Upper lobe of right lung (tissue), 1 donor: ENCODE measurements at regions not wholly inside any gene's neighbourhood (a gene's known extent, or its start where the extent isn't known, plus 50 kb on each side); places are given as distances from the start of the nearest gene placed in this dataset.

Experiments
- ATAC-seq: fragments of 200-7000 bp; cut with Tn5 transposase; one replicate; pipeline ENCODE4 v1.9.1; 2020; ENCODE audit warnings: mild to moderate bottlenecking, moderate library complexity
- DNase-seq: peaks from one replicate; pipeline ENCODE4 v3.0.0-alpha.2; 2020
- H3K27ac ChIP-seq: fragments of 200-600 bp; one replicate; pipeline ENCODE4 v1.8.0; 2022
- H3K27me3 ChIP-seq: fragments of 200-600 bp; one replicate; pipeline ENCODE4 v1.8.0; 2022; ENCODE audit warnings: mild to moderate bottlenecking
- H3K36me3 ChIP-seq: fragments of 200-600 bp; one replicate; pipeline ENCODE4 v1.8.0; 2022
- H3K4me1 ChIP-seq: fragments of 200-600 bp; one replicate; pipeline ENCODE4 v1.8.0; 2022
- H3K4me3 ChIP-seq: fragments of 200-600 bp; one replicate; pipeline ENCODE4 v1.8.0; 2022; ENCODE audit warnings: mild to moderate bottlenecking
- H3K9me3 ChIP-seq: fragments of 200-600 bp; one replicate; pipeline ENCODE4 v1.8.0; 2022
- CTCF ChIP-seq: fragments of 200-600 bp; IDR thresholded peaks from one replicate; pipeline ENCODE4 v1.8.0; 2022; ENCODE audit warnings: antibody characterized with exemption
- intact Hi-C: fragments of 100-400 bp; cut with DNase I; formaldehyde crosslinking; loops from one replicate; pipeline ENCODE4 v1.11.0; 2022
- donor health status: DM: no; HTN: yes; CAD: no; lungs with severe emphysema.

GRCh38 chr19:32222556-32222955 lies 122.9 kb upstream of the ZNF507 start:
- Histone ChIP-seq H3K36me3 (no peaks in the 10 kb centered on the region), H3K9me3 (no peaks in the 10 kb centered on the region), H3K4me3 (no peak overlapping the region), H3K27me3 (peaks cover 26% of the 10 kb centered on the region), H3K27ac (no peak overlapping the region), H3K4me1 (peaks cover 4% of the 10 kb centered on the region)
- no peak for TF ChIP-seq CTCF
- no peak for DNase-seq
- intact Hi-C loops, result loop anchor here (10.0 kb wide), 1 partner anchor 1538 kb away; no protein-coding TSS in a partner anchor
- ATAC-seq, result no peak

GRCh38 chr19:32223106-32223505 lies 122.3 kb upstream of the ZNF507 start:
- no peak overlapping the region for H3K27ac ChIP-seq
- H3K4me1 ChIP-seq, result peaks cover 4% of the 10 kb centered on the region
- intact Hi-C loops, result loop anchor here (10.0 kb wide), 1 partner anchor 1538 kb away; no protein-coding TSS in a partner anchor
- no peaks in the 10 kb centered on the region for H3K9me3 ChIP-seq
- DNase-seq (no peak), ATAC-seq (no peak)
- no peaks in the 10 kb centered on the region for H3K36me3 ChIP-seq
- peaks cover 26% of the 10 kb centered on the region for H3K27me3 ChIP-seq
- no peak for TF ChIP-seq CTCF
- H3K4me3 ChIP-seq, result no peak overlapping the region

GRCh38 chr19:32223595-32224370 lies 121.6 kb upstream of the ZNF507 start:
- Histone ChIP-seq H3K9me3 (no peaks in the 10 kb centered on the region), H3K27me3 (peaks cover 26% of the 10 kb centered on the region), H3K4me1 (peaks cover 4% of the 10 kb centered on the region), H3K27ac (no peak overlapping the region), H3K36me3 (no peaks in the 10 kb centered on the region), H3K4me3 (no peak overlapping the region)
- intact Hi-C loops, result loop anchor here (10.0 kb wide), 1 partner anchor 1539 kb away; no protein-coding TSS in a partner anchor
- TF ChIP-seq CTCF, result no peak
- ATAC-seq, result peak; percentile 17
- no peak for DNase-seq

GRCh38 chr19:32224371-32225244 lies 120.8 kb upstream of the ZNF507 start:
- H3K27ac ChIP-seq, result no peak overlapping the region
- peak; percentile 98 for ATAC-seq
- H3K27me3 ChIP-seq, result peaks cover 26% of the 10 kb centered on the region
- peak; percentile 100 for TF ChIP-seq CTCF
- H3K4me1 ChIP-seq, result peaks cover 4% of the 10 kb centered on the region
- peak; percentile 82 for DNase-seq
- intact Hi-C loops, result loop anchor here (10.0 kb wide), 1 partner anchor 1540 kb away; no protein-coding TSS in a partner anchor
- no peaks in the 10 kb centered on the region for H3K9me3 ChIP-seq
- no peaks in the 10 kb centered on the region for H3K36me3 ChIP-seq
- peak overlapping the region; percentile 30 for H3K4me3 ChIP-seq

GRCh38 chr19:32227561-32228165 lies 117.7 kb upstream of the ZNF507 start:
- intact Hi-C loops, result loop anchor here (10.0 kb wide), 1 partner anchor 1543 kb away; no protein-coding TSS in a partner anchor
- peaks cover 37% of the 10 kb centered on the region for H3K27me3 ChIP-seq
- no peaks in the 10 kb centered on the region for H3K36me3 ChIP-seq
- no peak for DNase-seq
- no peak overlapping the region for H3K27ac ChIP-seq
- H3K4me3 ChIP-seq, result no peak overlapping the region
- no peaks in the 10 kb centered on the region for H3K9me3 ChIP-seq
- no peak for TF ChIP-seq CTCF
- H3K4me1 ChIP-seq, result peaks cover 4% of the 10 kb centered on the region
- ATAC-seq, result no peak
